Smooth muscle cell (in vitro differentiated cells): ENCODE measurements at regions not wholly inside any gene's neighbourhood (a gene's known extent, or its start where the extent isn't known, plus 50 kb on each side); places are given as distances from the start of the nearest gene placed in this dataset.

Experiments used
- DNase-seq: peaks from one replicate; lab custom pipeline; 2025; ENCODE audit not compliant: unreplicated experiment; lab: John Stamatoyannopoulos, UW
- H2AFZ ChIP-seq: fragments of 200-600 bp; sonication (generic); 2 replicates; pipeline ENCODE4 v1.6.0; 2016; ENCODE audit warnings: antibody characterized with exemption, low read depth, mild to moderate bottlenecking
- H3F3A ChIP-seq: fragments of 200-600 bp; sonication (generic); 2 replicates; pipeline ENCODE4 v1.6.0; 2017; ENCODE audit warnings: antibody characterized with exemption, low read depth
- H3K27ac ChIP-seq: fragments of 200-600 bp; sonication (generic); 2 replicates; pipeline ENCODE4 v1.5.1; 2016; ENCODE audit warnings: low read depth, mild to moderate bottlenecking
- H3K27me3 ChIP-seq: fragments of 200-600 bp; sonication (generic); 2 replicates; pipeline ENCODE4 v1.6.1; 2016; ENCODE audit warnings: low read depth, mild to moderate bottlenecking
- H3K36me3 ChIP-seq: fragments of 200-600 bp; sonication (generic); 2 replicates; pipeline ENCODE4 v1.5.1; 2016; ENCODE audit warnings: low read depth
- H3K4me1 ChIP-seq: fragments of 200-600 bp; sonication (generic); 2 replicates; pipeline ENCODE4 v1.5.1; 2016; ENCODE audit warnings: low read depth
- H3K4me2 ChIP-seq: fragments of 200-600 bp; sonication (generic); 2 replicates; pipeline ENCODE4 v1.6.0; 2016; ENCODE audit warnings: mild to moderate bottlenecking
- H3K4me3 ChIP-seq: fragments of 200-600 bp; sonication (generic); 2 replicates; pipeline ENCODE4 v1.5.1; 2016; ENCODE audit warnings: mild to moderate bottlenecking
- H3K79me2 ChIP-seq: fragments of 200-600 bp; sonication (generic); 2 replicates; pipeline ENCODE4 v1.6.0; 2016; ENCODE audit warnings: low read depth, mild to moderate bottlenecking
- H3K9ac ChIP-seq: fragments of 200-600 bp; sonication (generic); 2 replicates; pipeline ENCODE4 v1.6.0; 2016; ENCODE audit warnings: low read depth
- H3K9me3 ChIP-seq: fragments of 200-600 bp; sonication (generic); replicated peaks from 2 replicates; pipeline ENCODE4 v1.5.1; 2016; ENCODE audit warnings: low read depth
- H4K20me1 ChIP-seq: fragments of 200-600 bp; sonication (generic); 2 replicates; pipeline ENCODE4 v1.6.0; 2016; ENCODE audit warnings: low read depth
- CTCF ChIP-seq: fragments of 200-600 bp; sonication (generic); IDR thresholded peaks from 2 replicates; pipeline ENCODE4 v1.5.1; 2017; ENCODE audit warnings: borderline replicate concordance, mild to moderate bottlenecking, antibody characterized with exemption; ENCODE audit not compliant: insufficient read depth, poor library complexity, severe bottlenecking
- WGBS: methylation state at CpG from one replicate; pipeline ENCODE4 v1.1.7; 2016; ENCODE audit warnings: low lambda C conversion rate; 5-methylcytosine and 5-hydroxymethylcytosine counted together

- Histone ChIP-seq H3K4me2 (peak overlapping the region; percentile 79), H3K4me3 (no peak overlapping the region), H3K27ac (no peak overlapping the region), H3F3A (no peaks in the 10 kb centered on the region), H2AFZ (peak overlapping the region; percentile 14), H3K4me1 (peaks cover 13% of the 10 kb centered on the region), H3K9me3 (no peaks in the 10 kb centered on the region), H3K36me3 (no peaks in the 10 kb centered on the region), H3K9ac (no peak overlapping the region), H3K27me3 (no peaks in the 10 kb centered on the region), H3K79me2 (no peaks in the 10 kb centered on the region), H4K20me1 (no peaks in the 10 kb centered on the region)
- TF ChIP-seq CTCF, result no peak
- WGBS, result 82% methylated on average over 15 of the region's 15 CpGs
- DNase-seq, result no peak
Measured at GRCh38 chr14:104436741-104437701, 142.5 kb upstream of the C14orf180 start.

GRCh38 chr14:104437703-104438102 lies 141.9 kb upstream of the C14orf180 start:
- no peak overlapping the region for H3K4me3 ChIP-seq
- H4K20me1 ChIP-seq, result no peaks in the 10 kb centered on the region
- H3K4me2 ChIP-seq, result no peak overlapping the region
- DNase-seq, result no peak
- WGBS, result 89% methylated on average over 6 of the region's 6 CpGs
- H3K9me3 ChIP-seq, result no peaks in the 10 kb centered on the region
- H2AFZ ChIP-seq, result no peak overlapping the region
- no peak overlapping the region for H3K9ac ChIP-seq
- H3F3A ChIP-seq, result no peaks in the 10 kb centered on the region
- H3K36me3 ChIP-seq, result no peaks in the 10 kb centered on the region
- TF ChIP-seq CTCF, result no peak
- H3K27ac ChIP-seq, result no peak overlapping the region
- H3K4me1 ChIP-seq, result peaks cover 13% of the 10 kb centered on the region
- no peaks in the 10 kb centered on the region for H3K27me3 ChIP-seq
- H3K79me2 ChIP-seq, result no peaks in the 10 kb centered on the region

- H3K4me3 ChIP-seq, result no peak overlapping the region
- H3F3A ChIP-seq, result no peaks in the 10 kb centered on the region
- no peaks in the 10 kb centered on the region for H3K79me2 ChIP-seq
- no peak for TF ChIP-seq CTCF
- H3K4me1 ChIP-seq, result peaks cover 13% of the 10 kb centered on the region
- no peaks in the 10 kb centered on the region for H3K36me3 ChIP-seq
- no peak overlapping the region for H2AFZ ChIP-seq
- 78% methylated on average over 18 of the region's 18 CpGs for WGBS
- DNase-seq, result no peak
- no peak overlapping the region for H3K4me2 ChIP-seq
- no peaks in the 10 kb centered on the region for H4K20me1 ChIP-seq
- no peak overlapping the region for H3K27ac ChIP-seq
- H3K9ac ChIP-seq, result no peak overlapping the region
- no peaks in the 10 kb centered on the region for H3K9me3 ChIP-seq
- H3K27me3 ChIP-seq, result no peaks in the 10 kb centered on the region
Measured at GRCh38 chr14:104438166-104438887, 141.2 kb upstream of the C14orf180 start.
